MM.1S (cell line): ENCODE measurements at regions not wholly inside any gene's neighbourhood (a gene's known extent, or its start where the extent isn't known, plus 50 kb on each side); places are given as distances from the start of the nearest gene placed in this dataset.
A peak's percentile ranks its signal among the peaks of the same experiment; 100 is the strongest.

Experiments used
- DNase-seq: peaks from one replicate; pipeline ENCODE4 v3.0.0-alpha.2; 2015
- H2AFZ ChIP-seq: fragments of 300-600 bp; sonication (generic); 2 replicates; pipeline ENCODE4 v1.6.0; 2016; ENCODE audit warnings: antibody characterized with exemption, low read length
- H3F3A ChIP-seq: fragments of 300-600 bp; sonication (generic); 2 replicates; pipeline ENCODE4 v1.6.1; 2016; ENCODE audit warnings: mild to moderate bottlenecking, antibody characterized with exemption, low read length, moderate library complexity, mixed read lengths; ENCODE audit not compliant: insufficient read depth
- H3K27ac ChIP-seq: fragments of 300-600 bp; sonication (generic); 2 replicates; pipeline ENCODE4 v1.5.1; 2016; ENCODE audit warnings: mild to moderate bottlenecking, low read length
- H3K27me3 ChIP-seq: fragments of 300-600 bp; sonication (generic); replicated peaks from 2 replicates; pipeline ENCODE4 v1.6.0; 2016; ENCODE audit warnings: low read length; ENCODE audit not compliant: insufficient read depth
- H3K36me3 ChIP-seq: fragments of 300-600 bp; sonication (generic); replicated peaks from 2 replicates; pipeline ENCODE4 v1.6.1; 2016; ENCODE audit warnings: mild to moderate bottlenecking, low read length, mixed read lengths; ENCODE audit not compliant: insufficient read depth
- H3K4me1 ChIP-seq: fragments of 300-600 bp; sonication (generic); 2 replicates; pipeline ENCODE4 v1.6.1; 2016; ENCODE audit warnings: low read length, mixed read lengths
- H3K4me2 ChIP-seq: fragments of 300-600 bp; sonication (generic); 2 replicates; pipeline ENCODE4 v1.6.0; 2016; ENCODE audit warnings: low read depth, low read length
- H3K4me3 ChIP-seq: fragments of 300-600 bp; sonication (generic); 2 replicates; pipeline ENCODE4 v1.5.1; 2016; ENCODE audit warnings: low read length, mixed read lengths
- H3K79me2 ChIP-seq: fragments of 300-600 bp; sonication (generic); 2 replicates; pipeline ENCODE4 v1.6.1; 2016; ENCODE audit warnings: mixed run types, low read length, mixed read lengths
- H3K9ac ChIP-seq: fragments of 300-600 bp; sonication (generic); 2 replicates; pipeline ENCODE4 v1.6.1; 2016; ENCODE audit warnings: low read length, mixed read lengths
- H3K9me2 ChIP-seq: fragments of 300-600 bp; sonication (generic); replicated peaks from 2 replicates; pipeline ENCODE4 v1.6.1; 2016; ENCODE audit warnings: mild to moderate bottlenecking, low read length, mixed read lengths; ENCODE audit not compliant: insufficient read depth
- H3K9me3 ChIP-seq: fragments of 300-600 bp; sonication (generic); replicated peaks from 2 replicates; pipeline ENCODE4 v1.6.1; 2016; ENCODE audit warnings: mild to moderate bottlenecking, low read length, mixed read lengths; ENCODE audit not compliant: insufficient read depth
- H4K20me1 ChIP-seq: fragments of 300-600 bp; sonication (generic); 2 replicates; pipeline ENCODE4 v1.6.1; 2016; ENCODE audit warnings: mild to moderate bottlenecking, low read length, moderate library complexity, mixed read lengths; ENCODE audit not compliant: insufficient read depth
- EZH2 ChIP-seq: fragments of 300-600 bp; sonication (generic); optimal IDR thresholded peaks from 2 replicates; pipeline ENCODE3; 2017; ENCODE audit warnings: low read depth, mild to moderate bottlenecking, antibody characterized with exemption, low read length, mixed read lengths
- EZH2phosphoT487 ChIP-seq: fragments of 300-600 bp; sonication (generic); IDR thresholded peaks from 2 replicates; pipeline ENCODE4 v1.6.1; 2018; ENCODE audit warnings: antibody characterized with exemption, low read length
- TF ChIP-seq, protein P1 (sequence below): fragments of 300-600 bp; sonication (generic); IDR thresholded peaks from 2 replicates; pipeline ENCODE4 v1.5.1; 2016; ENCODE audit warnings: antibody characterized with exemption, low read length, mixed read lengths

DNA sequence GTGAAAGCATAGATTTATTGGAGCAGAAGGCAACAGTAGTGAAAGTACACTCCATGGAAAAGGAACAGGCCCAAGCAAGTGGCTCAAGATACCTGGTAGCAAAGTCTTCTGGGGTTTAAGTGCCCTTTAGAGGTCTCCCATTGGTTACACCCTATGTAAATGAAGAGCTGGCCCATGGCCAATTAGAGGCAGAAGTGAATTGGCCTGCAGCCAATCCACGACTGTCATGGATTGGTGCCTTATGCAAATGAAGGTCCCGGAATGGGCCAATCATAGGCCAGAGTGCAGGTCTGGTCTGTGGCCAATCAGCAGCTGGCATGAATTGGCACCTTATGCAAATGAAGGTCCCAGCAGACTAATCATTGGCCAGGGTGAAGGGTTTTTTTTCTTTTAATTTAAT lies 64.2 kb upstream of the PCSK5 start:
- no peak for DNase-seq
- Histone ChIP-seq H2AFZ (no peak overlapping the region), H3K79me2 (no peaks in the 10 kb centered on the region), H3K27ac (no peak overlapping the region), H3K9ac (no peak overlapping the region), H3K4me1 (peaks cover 6% of the 10 kb centered on the region; the same call in 1 of the 2 replicates), H3F3A (no peaks in the 10 kb centered on the region), H4K20me1 (no peaks in the 10 kb centered on the region), H3K4me2 (no peak overlapping the region), H3K4me3 (no peak overlapping the region), H3K9me2 (no peaks in the 10 kb centered on the region), H3K36me3 (no peaks in the 10 kb centered on the region), H3K9me3 (no peaks in the 10 kb centered on the region), H3K27me3 (no peaks in the 10 kb centered on the region)
- TF ChIP-seq EZH2phosphoT487 (no peak), EZH2 (no peak)
- TF ChIP-seq, protein P1, sequence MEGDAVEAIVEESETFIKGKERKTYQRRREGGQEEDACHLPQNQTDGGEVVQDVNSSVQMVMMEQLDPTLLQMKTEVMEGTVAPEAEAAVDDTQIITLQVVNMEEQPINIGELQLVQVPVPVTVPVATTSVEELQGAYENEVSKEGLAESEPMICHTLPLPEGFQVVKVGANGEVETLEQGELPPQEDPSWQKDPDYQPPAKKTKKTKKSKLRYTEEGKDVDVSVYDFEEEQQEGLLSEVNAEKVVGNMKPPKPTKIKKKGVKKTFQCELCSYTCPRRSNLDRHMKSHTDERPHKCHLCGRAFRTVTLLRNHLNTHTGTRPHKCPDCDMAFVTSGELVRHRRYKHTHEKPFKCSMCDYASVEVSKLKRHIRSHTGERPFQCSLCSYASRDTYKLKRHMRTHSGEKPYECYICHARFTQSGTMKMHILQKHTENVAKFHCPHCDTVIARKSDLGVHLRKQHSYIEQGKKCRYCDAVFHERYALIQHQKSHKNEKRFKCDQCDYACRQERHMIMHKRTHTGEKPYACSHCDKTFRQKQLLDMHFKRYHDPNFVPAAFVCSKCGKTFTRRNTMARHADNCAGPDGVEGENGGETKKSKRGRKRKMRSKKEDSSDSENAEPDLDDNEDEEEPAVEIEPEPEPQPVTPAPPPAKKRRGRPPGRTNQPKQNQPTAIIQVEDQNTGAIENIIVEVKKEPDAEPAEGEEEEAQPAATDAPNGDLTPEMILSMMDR = no peak

GRCh38 chr9:75830303-75830702 lies 60.2 kb upstream of the PCSK5 start:
- no peak overlapping the region for H3K27ac ChIP-seq
- no peak overlapping the region for H3K9ac ChIP-seq
- H3K9me2 ChIP-seq = no peaks in the 10 kb centered on the region
- no peaks in the 10 kb centered on the region for H3K27me3 ChIP-seq
- DNase-seq = peak; percentile 70
- H3K4me2 ChIP-seq = no peak overlapping the region
- no peaks in the 10 kb centered on the region for H3F3A ChIP-seq
- no peaks in the 10 kb centered on the region for H3K36me3 ChIP-seq
- no peaks in the 10 kb centered on the region for H3K79me2 ChIP-seq
- TF ChIP-seq EZH2 = no peak
- no peak for TF ChIP-seq EZH2phosphoT487
- no peaks in the 10 kb centered on the region for H3K9me3 ChIP-seq
- no peak overlapping the region for H2AFZ ChIP-seq
- H3K4me3 ChIP-seq = no peak overlapping the region
- H4K20me1 ChIP-seq = no peaks in the 10 kb centered on the region
- peaks cover 6% of the 10 kb centered on the region; the same call in 1 of the 2 replicates for H3K4me1 ChIP-seq

DNA sequence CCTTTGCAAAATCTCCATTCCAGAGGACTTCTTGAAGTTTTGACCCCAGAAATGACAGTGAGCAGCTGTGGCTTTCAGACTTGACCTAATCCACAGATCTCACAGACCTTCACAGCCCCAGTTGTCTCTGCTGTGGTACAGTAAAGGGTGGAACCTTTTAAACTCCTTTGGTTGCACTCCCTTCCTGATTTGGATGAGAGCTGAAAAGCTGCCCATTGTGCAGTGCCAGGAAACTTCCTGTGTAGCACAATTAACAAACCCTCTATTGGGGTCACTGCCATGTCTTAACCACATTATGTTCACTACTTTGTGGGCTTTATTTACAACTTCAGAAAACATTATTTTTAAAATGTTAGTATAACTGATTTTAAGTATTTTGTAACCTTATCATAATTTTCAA lies 56.7 kb upstream of the PCSK5 start:
- TF ChIP-seq, protein P1 = no peak
- no peak for TF ChIP-seq EZH2phosphoT487
- TF ChIP-seq EZH2 = no peak
- H3K9me3 ChIP-seq = no peaks in the 10 kb centered on the region

GRCh38 chr9:75834878-75835277 lies 55.6 kb upstream of the PCSK5 start:
- H3K9me3 ChIP-seq = no peaks in the 10 kb centered on the region
- H3K9ac ChIP-seq = no peak overlapping the region
- H4K20me1 ChIP-seq = no peaks in the 10 kb centered on the region
- no peak for DNase-seq
- no peaks in the 10 kb centered on the region for H3F3A ChIP-seq
- H3K27me3 ChIP-seq = no peaks in the 10 kb centered on the region
- TF ChIP-seq EZH2 (no peak), EZH2phosphoT487 (no peak)
- TF ChIP-seq, protein P1 = no peak
- no peaks in the 10 kb centered on the region for H3K36me3 ChIP-seq
- no peak overlapping the region for H3K4me2 ChIP-seq
- peaks cover 6% of the 10 kb centered on the region; the same call in 1 of the 2 replicates for H3K4me1 ChIP-seq
- H2AFZ ChIP-seq = no peak overlapping the region
- H3K79me2 ChIP-seq = no peaks in the 10 kb centered on the region
- H3K27ac ChIP-seq = no peak overlapping the region
- H3K9me2 ChIP-seq = no peaks in the 10 kb centered on the region
- H3K4me3 ChIP-seq = no peak overlapping the region

More for the DNA sequence above, 56.7 kb upstream of the PCSK5 start:
- Histone ChIP-seq H3K79me2 (no peaks in the 10 kb centered on the region), H3K9ac (no peak overlapping the region), H3K4me1 (peaks cover 6% of the 10 kb centered on the region; the same call in 1 of the 2 replicates), H3F3A (no peaks in the 10 kb centered on the region), H3K27me3 (no peaks in the 10 kb centered on the region), H3K36me3 (no peaks in the 10 kb centered on the region), H3K4me3 (no peak overlapping the region), H3K4me2 (no peak overlapping the region), H4K20me1 (no peaks in the 10 kb centered on the region), H3K27ac (no peak overlapping the region), H3K9me2 (no peaks in the 10 kb centered on the region), H2AFZ (no peak overlapping the region)
- no peak for DNase-seq
